HEK293T (cell line): ENCODE measurements at regions not wholly inside any gene's neighbourhood (a gene's known extent, or its start where the extent isn't known, plus 50 kb on each side); places are given as distances from the start of the nearest gene placed in this dataset.

Experiments used
- CTCF ChIA-PET: fragments of 350-600 bp; formaldehyde crosslinking; extraction: SDS; loops from one replicate; lab custom pipeline; 2021; ENCODE audit warnings: antibody characterized with exemption, inconsistent platforms; lab: Yijun Ruan, JAX
- POLR2A ChIA-PET: fragments of 350-600 bp; formaldehyde crosslinking; extraction: SDS; loops from one replicate; lab custom pipeline; 2020; ENCODE audit warnings: antibody characterized with exemption, inconsistent platforms; lab: Yijun Ruan, JAX
- DNase-seq: peaks from one replicate; pipeline ENCODE4 v3.0.0; 2012; ENCODE audit warnings: mixed read lengths; ENCODE audit errors: extremely low spot score
- ARNT ChIP-seq: fragments of 450-650 bp; IDR thresholded peaks from 2 replicates; pipeline ENCODE4 v1.6.1; 2017; ENCODE audit warnings: mild to moderate bottlenecking
- BHLHE40 ChIP-seq: fragments of 450-650 bp; IDR thresholded peaks from 2 replicates; pipeline ENCODE4 v1.6.1; 2016; ENCODE audit warnings: mild to moderate bottlenecking, moderate library complexity, borderline replicate concordance
- CTBP1 ChIP-seq: fragments of 450-650 bp; IDR thresholded peaks from 2 replicates; pipeline ENCODE4 v1.6.1; 2016; ENCODE audit warnings: borderline replicate concordance
- ELF4 ChIP-seq: fragments of 450-650 bp; IDR thresholded peaks from 2 replicates; pipeline ENCODE4 v1.6.1; 2017; ENCODE audit warnings: antibody characterized with exemption
- FOXA1 ChIP-seq: fragments of 450-650 bp; IDR thresholded peaks from 2 replicates; pipeline ENCODE4 v1.6.1; 2016; ENCODE audit warnings: mild to moderate bottlenecking
- FOXK2 ChIP-seq: fragments of 450-650 bp; IDR thresholded peaks from 2 replicates; pipeline ENCODE4 v1.6.1; 2016; ENCODE audit warnings: mild to moderate bottlenecking
- FOXM1 ChIP-seq: fragments of 450-650 bp; IDR thresholded peaks from 2 replicates; pipeline ENCODE4 v1.6.1; 2017; ENCODE audit warnings: mild to moderate bottlenecking, borderline replicate concordance
- HDGF ChIP-seq: fragments of 450-650 bp; IDR thresholded peaks from 2 replicates; pipeline ENCODE4 v1.6.1; 2017; ENCODE audit warnings: antibody characterized with exemption, borderline replicate concordance
- L3MBTL2 ChIP-seq: fragments of 450-650 bp; conservative IDR thresholded peaks from 2 replicates; pipeline ENCODE4 v1.6.1; 2016; ENCODE audit warnings: mild to moderate bottlenecking
- LEF1 ChIP-seq: fragments of 450-650 bp; IDR thresholded peaks from 2 replicates; pipeline ENCODE4 v1.6.1; 2017; ENCODE audit warnings: mild to moderate bottlenecking, borderline replicate concordance
- NFRKB ChIP-seq: fragments of 450-650 bp; IDR thresholded peaks from 2 replicates; pipeline ENCODE4 v1.6.1; 2016; ENCODE audit warnings: mild to moderate bottlenecking, moderate library complexity
- PKNOX1 ChIP-seq: fragments of 450-650 bp; IDR thresholded peaks from 2 replicates; pipeline ENCODE4 v1.6.1; 2016
- SP1 ChIP-seq: fragments of 450-650 bp; IDR thresholded peaks from 2 replicates; pipeline ENCODE4 v1.6.1; 2017
- SUZ12 ChIP-seq: fragments of 450-650 bp; IDR thresholded peaks from 2 replicates; pipeline ENCODE4 v1.6.1; 2016; ENCODE audit warnings: mild to moderate bottlenecking
- TARDBP ChIP-seq: fragments of 450-650 bp; IDR thresholded peaks from 2 replicates; pipeline ENCODE4 v1.6.1; 2016
- ZNF384 ChIP-seq: fragments of 450-650 bp; IDR thresholded peaks from 2 replicates; pipeline ENCODE4 v1.6.1; 2016

DNA sequence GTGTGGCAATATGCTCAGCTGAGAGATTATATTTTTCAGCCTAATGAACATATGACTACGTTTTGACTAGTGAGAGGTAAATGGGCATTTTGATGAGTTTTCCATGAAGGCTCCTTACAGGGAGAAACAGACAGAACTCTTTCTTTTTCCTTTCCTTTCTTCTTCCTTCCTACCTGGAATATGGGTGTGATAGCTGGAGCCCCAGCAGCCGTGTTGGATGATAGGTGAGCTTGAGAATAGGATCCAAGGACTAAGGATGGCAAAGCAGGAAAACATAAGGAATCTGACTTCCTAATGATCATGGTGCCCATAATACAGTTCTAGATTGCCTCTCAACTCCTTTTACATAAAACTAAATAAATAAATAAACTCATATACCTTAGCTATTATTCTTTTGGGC lies 124.0 kb downstream of the MAIP1 start:
- POLR2A ChIA-PET: no interaction called here
- CTCF ChIA-PET: no interaction called here
- no peak for DNase-seq
- TF ChIP-seq ZNF384 (no peak), CTBP1 (no peak), SUZ12 (no peak), LEF1 (no peak), TARDBP (no peak), PKNOX1 (no peak), NFRKB (no peak), BHLHE40 (no peak), ELF4 (no peak), SP1 (no peak), FOXK2 (no peak), ARNT (no peak), FOXM1 (no peak), FOXA1 (no peak), HDGF (no peak)

DNA sequence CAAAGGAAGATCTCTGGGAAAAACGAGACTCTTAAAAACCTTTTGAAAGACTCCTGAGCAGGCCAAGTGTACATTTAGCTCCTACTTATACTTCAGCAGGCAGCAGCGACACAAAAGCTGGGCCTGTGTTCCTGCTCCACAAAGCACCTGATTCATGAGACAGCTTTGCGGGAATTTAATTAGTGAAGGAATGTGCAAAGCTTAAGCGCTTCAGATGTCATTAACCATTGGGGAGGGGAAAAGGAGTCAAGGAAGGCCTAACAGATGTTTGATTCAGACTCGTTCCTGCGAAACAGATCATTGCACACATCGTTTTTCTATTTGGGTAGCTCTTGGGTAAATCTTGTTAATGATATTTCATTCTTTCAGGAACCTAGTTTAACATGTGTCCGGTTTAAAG lies 125.9 kb downstream of the MAIP1 start:
- no peak for DNase-seq
- CTCF ChIA-PET: no interaction called here
- TF ChIP-seq SUZ12: no peak
- TF ChIP-seq LEF1: no peak
- TF ChIP-seq ARNT: no peak
- POLR2A ChIA-PET: no interaction called here

DNA sequence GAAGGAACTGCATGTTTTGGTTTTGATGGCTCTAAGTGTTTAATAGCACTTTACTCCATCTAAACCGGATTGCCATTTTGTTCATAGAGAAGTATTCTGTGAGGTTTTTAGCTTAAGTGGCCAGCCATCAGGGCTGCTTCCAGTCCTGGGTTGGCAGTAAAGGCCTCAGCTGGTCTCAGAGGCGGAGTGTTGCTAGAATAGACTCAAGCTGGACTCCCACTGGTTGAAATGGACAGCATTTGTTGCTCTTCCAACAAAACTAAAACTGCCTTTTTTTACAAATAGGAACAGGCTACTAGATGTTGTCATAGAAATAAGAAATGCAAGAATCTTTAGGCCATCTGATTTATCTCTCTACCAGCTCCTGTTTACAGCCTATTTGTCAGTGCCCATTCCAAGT lies 126.4 kb downstream of the MAIP1 start:
- POLR2A ChIA-PET: no interaction called here

DNA sequence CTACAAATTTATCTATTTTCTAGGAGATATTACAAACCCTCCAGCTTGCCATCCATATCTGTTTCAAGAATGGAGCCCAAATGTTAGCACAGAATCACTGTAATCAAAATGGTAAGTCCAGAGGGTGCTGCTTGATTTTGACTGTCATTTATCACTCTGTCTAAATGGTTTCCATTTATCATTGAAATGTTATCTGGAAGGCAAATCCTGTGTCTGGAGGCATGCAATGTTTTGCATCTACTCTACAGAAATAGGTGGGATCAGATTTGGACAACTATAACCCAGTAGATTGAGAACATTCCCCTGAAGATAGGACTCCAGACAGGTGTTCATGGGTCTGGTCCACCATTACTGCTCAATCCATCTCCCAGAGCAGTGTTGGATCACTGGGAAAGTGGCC lies 128.7 kb downstream of the MAIP1 start:
- POLR2A ChIA-PET: no interaction called here
- no peak for DNase-seq
- CTCF ChIA-PET: no interaction called here
- TF ChIP-seq ARNT (no peak), PKNOX1 (no peak), BHLHE40 (no peak), ELF4 (no peak), NFRKB (no peak), FOXK2 (no peak), FOXA1 (no peak), CTBP1 (no peak)

More for the DNA sequence above, 126.4 kb downstream of the MAIP1 start:
- no peak for DNase-seq
- CTCF ChIA-PET: no interaction called here
- TF ChIP-seq BHLHE40 (no peak), L3MBTL2 (no peak)

DNA sequence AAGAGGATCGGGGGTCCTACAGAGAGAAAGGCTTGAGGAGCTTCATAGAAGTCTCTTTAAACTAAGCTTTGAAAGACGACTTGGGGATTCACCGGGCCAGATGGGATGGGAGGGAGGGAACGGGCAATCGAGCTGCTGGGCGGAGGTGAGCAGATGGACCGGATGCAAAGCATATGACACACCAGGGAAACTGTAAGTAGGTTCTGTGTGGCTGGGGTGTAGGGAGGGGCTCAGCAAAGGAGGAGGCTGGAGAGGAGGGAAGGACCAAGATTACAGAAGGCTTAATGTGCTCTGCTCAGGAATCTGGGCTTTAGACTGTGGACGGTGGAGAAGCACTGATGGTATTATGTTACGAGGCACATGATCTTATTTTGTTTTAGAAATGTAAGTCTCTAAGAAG lies 131.5 kb downstream of the MAIP1 start:
- TF ChIP-seq TARDBP: no peak
- POLR2A ChIA-PET: no interaction called here
- CTCF ChIA-PET: no interaction called here
- no peak for DNase-seq

DNA sequence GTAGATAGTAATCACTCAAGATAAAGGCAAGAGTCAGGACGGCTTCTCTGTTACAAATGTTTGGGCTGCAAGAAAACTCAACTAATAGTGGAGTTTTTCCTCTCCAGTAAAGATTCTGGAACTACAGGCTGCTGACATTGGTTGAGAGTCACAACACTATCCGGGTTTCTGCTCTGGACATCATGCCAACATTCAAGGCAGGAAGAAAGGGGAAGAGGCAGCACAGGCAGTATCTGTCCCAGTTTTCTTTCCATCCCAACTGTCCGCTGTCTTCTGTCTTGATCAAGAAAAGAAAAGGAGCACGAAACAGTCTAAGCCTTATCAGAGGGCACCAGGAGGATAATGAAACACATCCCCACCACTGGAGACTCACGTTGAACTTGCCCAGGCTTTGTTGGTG lies 132.1 kb downstream of the MAIP1 start:
- CTCF ChIA-PET: no interaction called here
- POLR2A ChIA-PET: no interaction called here
- no peak for TF ChIP-seq SP1
- no peak for TF ChIP-seq TARDBP
- no peak for TF ChIP-seq FOXK2
- TF ChIP-seq ELF4: no peak
- no peak for TF ChIP-seq SUZ12
- TF ChIP-seq ARNT: no peak
- TF ChIP-seq FOXA1: no peak
- no peak for TF ChIP-seq FOXM1
- TF ChIP-seq LEF1: no peak
- no peak for TF ChIP-seq ZNF384
- no peak for TF ChIP-seq PKNOX1
- no peak for TF ChIP-seq BHLHE40
- no peak for TF ChIP-seq L3MBTL2
- no peak for TF ChIP-seq HDGF
- no peak for TF ChIP-seq NFRKB
- TF ChIP-seq CTBP1: no peak
- no peak for DNase-seq

- TF ChIP-seq FOXM1 (no peak), ZNF384 (no peak), TARDBP (no peak), NFRKB (no peak), PKNOX1 (no peak), LEF1 (no peak), BHLHE40 (no peak), SP1 (no peak), FOXA1 (no peak), FOXK2 (no peak), ELF4 (no peak), ARNT (no peak), SUZ12 (no peak), HDGF (no peak), L3MBTL2 (no peak)
- POLR2A ChIA-PET: no interaction called here
- CTCF ChIA-PET: interaction anchor here (0.6 kb wide), 1 partner anchor 12 kb away, joined by 3 read pairs; no protein-coding TSS in a partner anchor
- DNase-seq: no peak
Observed at GRCh38 chr2:200089040-200089755, 133.8 kb downstream of the MAIP1 start.
